ENCODE measurements at regions not wholly inside any gene's neighbourhood (a gene's known extent, or its start where the extent isn't known, plus 50 kb on each side); places are given as distances from the start of the nearest gene placed in this dataset.

GRCh38 chr6:94597487-94597886, 979.8 kb upstream of the MANEA start:
- TF ChIP-seq SIX1 (CRISPR knock-in tag; IDR thresholded peaks at IDR 0.05; ENCODE audit: borderline replicate concordance) (no peak), CTCF (CRISPR knock-in tag; IDR thresholded peaks at IDR 0.05) (no peak), RNF2 (conservative IDR thresholded peaks at IDR 0.05; ENCODE audit: low read depth) (no peak), TBL1XR1 (IDR thresholded peaks at IDR 0.05; ENCODE audit: borderline replicate concordance, low read length, partially characterized antibody) (no peak), POLR2AphosphoS2 (IDR thresholded peaks at IDR 0.05; ENCODE audit: low read depth, low read length) (no peak)

Data from HepG2 (cell line).